Activated T-helper 17 cell treated with anti-CD3 and anti-CD28 coated beads, Interleukin-2, amount 50 U/mL, for 72 hours (primary cell): ENCODE measurements at regions not wholly inside any gene's neighbourhood (a gene's known extent, or its start where the extent isn't known, plus 50 kb on each side); places are given as distances from the start of the nearest gene placed in this dataset.

Experiments used
- ATAC-seq: fragments of 150-1000 bp; cut with Tn5 transposase; replicated peaks from 2 replicates; pipeline ENCODE4 v1.10.0; 2021; ENCODE audit warnings: mild to moderate bottlenecking, moderate library complexity
- H3K27ac Mint-ChIP-seq: one replicate; pipeline ENCODE4 v1.8.0; 2022; ENCODE audit warnings: mixed read lengths
- H3K27me3 Mint-ChIP-seq: one replicate; pipeline ENCODE4 v1.8.0; 2022; ENCODE audit warnings: mixed read lengths
- H3K36me3 Mint-ChIP-seq: one replicate; pipeline ENCODE4 v1.8.0; 2022; ENCODE audit warnings: low read depth, mild to moderate bottlenecking, mixed read lengths
- H3K4me1 Mint-ChIP-seq: one replicate; pipeline ENCODE4 v1.8.0; 2022; ENCODE audit warnings: mixed read lengths
- H3K4me3 Mint-ChIP-seq: one replicate; pipeline ENCODE4 v1.8.0; 2022; ENCODE audit warnings: mild to moderate bottlenecking, mixed read lengths
- H3K9me3 Mint-ChIP-seq: one replicate; pipeline ENCODE4 v1.8.0; 2022; ENCODE audit warnings: mixed read lengths

DNA sequence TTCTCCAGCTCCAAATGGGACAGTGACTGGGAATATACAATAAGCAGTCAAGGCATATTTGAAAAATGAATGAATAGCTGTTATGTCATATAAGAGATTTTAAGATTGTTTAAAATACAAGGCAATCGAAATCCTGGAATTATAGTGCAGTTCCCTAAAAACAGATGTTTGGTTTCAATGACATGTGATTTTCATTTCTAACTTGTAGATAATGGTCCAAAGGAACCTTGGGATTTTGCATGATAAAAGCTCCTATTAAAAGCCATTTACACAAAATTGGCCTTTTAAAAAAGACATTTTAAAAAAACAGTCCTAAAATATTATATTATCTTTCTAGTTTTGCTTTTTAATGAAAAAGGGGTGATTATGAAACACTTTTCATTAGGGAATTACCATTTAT, 905.1 kb downstream of the GALC start:
- no peaks in the 10 kb centered on the region for H3K36me3 Mint-ChIP-seq
- H3K9me3 Mint-ChIP-seq, result peaks cover 3% of the 10 kb centered on the region
- no peak for ATAC-seq
- H3K4me3 Mint-ChIP-seq, result no peak overlapping the region
- H3K27ac Mint-ChIP-seq, result no peak overlapping the region
- H3K4me1 Mint-ChIP-seq, result no peaks in the 10 kb centered on the region
- no peaks in the 10 kb centered on the region for H3K27me3 Mint-ChIP-seq

- Mint-ChIP-seq H3K27ac (no peak overlapping the region), H3K36me3 (no peaks in the 10 kb centered on the region), H3K4me1 (no peaks in the 10 kb centered on the region), H3K27me3 (no peaks in the 10 kb centered on the region), H3K4me3 (no peak overlapping the region), H3K9me3 (peaks cover 8% of the 10 kb centered on the region)
- no peak for ATAC-seq
These were observed 908.1 kb downstream of the GALC start for GRCh38 chr14:87084908-87085307.

- H3K4me1 Mint-ChIP-seq, result no peaks in the 10 kb centered on the region
- no peaks in the 10 kb centered on the region for H3K27me3 Mint-ChIP-seq
- H3K36me3 Mint-ChIP-seq, result no peaks in the 10 kb centered on the region
- no peak for ATAC-seq
- H3K4me3 Mint-ChIP-seq, result no peak overlapping the region
- H3K27ac Mint-ChIP-seq, result no peak overlapping the region
- H3K9me3 Mint-ChIP-seq, result peaks cover 8% of the 10 kb centered on the region
These were observed 910.1 kb downstream of the GALC start for GRCh38 chr14:87082917-87083316.

DNA sequence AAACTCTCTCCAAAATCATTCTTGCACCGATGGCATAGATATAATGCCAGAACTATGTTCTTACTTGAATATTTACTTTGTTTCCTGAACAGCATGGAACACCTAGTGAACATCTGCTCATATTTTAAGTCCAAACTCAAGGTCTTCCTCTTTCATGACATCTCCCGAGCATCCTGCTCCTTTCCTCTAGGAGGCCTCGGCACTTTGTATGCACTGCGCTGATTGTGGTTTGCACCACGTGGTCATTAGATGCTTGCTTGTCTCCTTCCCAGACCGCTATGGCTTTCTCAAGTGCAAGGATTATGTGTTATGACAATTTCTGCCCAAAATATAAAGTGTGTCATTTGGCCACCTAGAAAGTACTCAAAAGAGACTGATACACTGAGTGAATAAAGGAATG, 912.0 kb downstream of the GALC start:
- no peak for ATAC-seq
- Mint-ChIP-seq H3K36me3 (no peaks in the 10 kb centered on the region), H3K4me3 (no peak overlapping the region), H3K9me3 (peaks cover 11% of the 10 kb centered on the region), H3K27me3 (no peaks in the 10 kb centered on the region), H3K4me1 (no peaks in the 10 kb centered on the region), H3K27ac (no peak overlapping the region)

DNA sequence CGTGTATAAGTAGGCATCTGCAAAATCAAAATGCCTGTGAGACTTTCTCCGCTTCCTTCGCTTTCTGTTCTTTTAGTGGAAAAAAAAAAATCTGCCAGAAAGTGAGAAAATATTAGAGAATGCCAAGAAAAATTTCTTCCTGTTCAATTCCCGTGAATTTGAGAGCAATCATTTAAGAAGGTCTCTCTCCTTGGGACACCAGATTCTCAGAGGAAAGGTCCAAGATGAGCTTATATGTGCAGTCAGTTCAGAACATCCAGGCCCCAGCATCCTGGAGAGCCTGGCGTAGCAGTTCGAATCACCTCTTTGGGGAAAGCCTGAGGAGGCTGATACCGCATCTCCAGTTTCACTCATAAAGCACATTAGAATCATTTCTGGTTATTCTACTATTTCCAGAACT, 912.8 kb downstream of the GALC start:
- Mint-ChIP-seq H3K4me1 (no peaks in the 10 kb centered on the region), H3K27me3 (no peaks in the 10 kb centered on the region), H3K9me3 (peaks cover 11% of the 10 kb centered on the region), H3K27ac (no peak overlapping the region), H3K36me3 (no peaks in the 10 kb centered on the region), H3K4me3 (no peak overlapping the region)
- ATAC-seq, result no peak

DNA sequence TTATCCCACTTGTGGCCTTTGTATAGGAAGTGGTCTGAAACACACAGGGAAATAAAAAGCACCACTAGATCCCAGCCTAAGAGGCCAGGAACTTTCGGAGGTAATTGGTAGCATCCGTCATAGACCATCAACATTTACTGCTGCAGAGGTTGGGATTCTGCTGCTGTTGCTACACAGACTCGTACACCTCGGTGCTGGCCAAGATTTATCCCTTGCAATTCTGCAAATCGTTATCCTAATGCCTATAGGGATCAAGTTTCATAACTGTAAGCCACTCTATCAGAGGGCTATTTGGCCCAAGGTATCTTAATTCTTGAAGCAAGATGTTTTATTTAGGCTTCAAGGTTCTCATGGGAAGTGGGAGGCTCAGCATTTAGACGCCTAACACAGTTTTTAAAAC, 913.6 kb downstream of the GALC start:
- H3K27me3 Mint-ChIP-seq, result no peaks in the 10 kb centered on the region
- H3K4me1 Mint-ChIP-seq, result no peaks in the 10 kb centered on the region
- no peak overlapping the region for H3K4me3 Mint-ChIP-seq
- H3K9me3 Mint-ChIP-seq, result peaks cover 11% of the 10 kb centered on the region
- H3K27ac Mint-ChIP-seq, result no peak overlapping the region
- H3K36me3 Mint-ChIP-seq, result no peaks in the 10 kb centered on the region
- ATAC-seq, result no peak

DNA sequence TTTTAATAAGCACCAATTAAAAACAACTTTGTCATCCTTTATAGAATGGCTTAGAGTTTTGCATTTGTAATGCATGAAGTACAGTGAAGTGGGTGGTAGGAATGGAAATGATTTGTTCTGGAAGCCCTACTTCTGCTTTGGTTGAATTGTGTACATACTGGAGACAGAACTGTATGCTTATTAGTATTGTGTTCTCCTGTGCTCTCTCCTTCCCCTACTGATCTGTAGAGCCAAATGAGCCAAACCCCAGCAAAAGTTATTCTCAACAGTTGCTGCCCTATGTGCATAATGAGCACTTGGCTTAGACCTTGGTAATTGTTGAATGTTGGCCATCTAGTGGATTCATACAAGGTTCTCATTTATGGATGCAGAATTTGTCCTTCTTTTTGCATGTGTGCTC, 916.1 kb downstream of the GALC start:
- no peak overlapping the region for H3K4me3 Mint-ChIP-seq
- H3K27ac Mint-ChIP-seq, result no peak overlapping the region
- H3K4me1 Mint-ChIP-seq, result no peaks in the 10 kb centered on the region
- peaks cover 7% of the 10 kb centered on the region for H3K9me3 Mint-ChIP-seq
- H3K27me3 Mint-ChIP-seq, result no peaks in the 10 kb centered on the region
- ATAC-seq, result no peak
- no peaks in the 10 kb centered on the region for H3K36me3 Mint-ChIP-seq

GRCh38 chr14:87076146-87076545, 916.8 kb downstream of the GALC start:
- Mint-ChIP-seq H3K4me1 (no peaks in the 10 kb centered on the region), H3K4me3 (no peak overlapping the region), H3K27ac (no peak overlapping the region), H3K9me3 (peaks cover 12% of the 10 kb centered on the region), H3K36me3 (no peaks in the 10 kb centered on the region), H3K27me3 (no peaks in the 10 kb centered on the region)
- no peak for ATAC-seq

DNA sequence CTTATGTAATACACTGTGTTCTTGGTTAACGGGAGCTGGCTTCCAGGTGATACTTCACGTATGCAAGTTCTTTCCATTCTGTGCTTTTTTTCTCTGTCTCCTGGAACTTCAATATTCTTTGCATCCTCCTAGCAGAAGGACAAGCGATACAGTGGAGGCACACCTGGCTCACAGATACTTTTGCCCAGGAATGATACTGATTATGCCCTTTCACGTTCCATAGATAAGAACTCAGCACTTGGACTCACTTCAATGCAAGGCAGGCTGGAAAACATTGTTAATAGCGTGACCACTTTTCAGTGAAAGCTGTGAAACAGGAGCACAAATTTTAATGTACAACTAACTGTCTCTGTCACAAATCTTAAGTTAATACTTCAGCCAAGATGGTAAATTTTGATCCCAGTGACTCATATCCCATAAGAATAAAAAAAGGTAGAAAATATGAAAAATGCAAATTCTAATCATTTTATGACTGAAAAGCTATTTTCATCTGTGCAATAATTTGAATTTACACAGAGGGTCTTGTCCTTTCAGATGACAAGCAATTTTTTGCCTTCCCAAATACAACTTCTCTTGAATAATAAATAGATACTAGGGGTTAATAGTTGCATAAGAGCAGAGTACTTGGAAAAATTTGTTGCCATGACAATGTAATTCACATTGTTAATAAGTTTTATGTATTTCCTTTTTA, 919.0 kb downstream of the GALC start:
- no peak overlapping the region for H3K4me3 Mint-ChIP-seq
- no peaks in the 10 kb centered on the region for H3K4me1 Mint-ChIP-seq
- H3K36me3 Mint-ChIP-seq, result no peaks in the 10 kb centered on the region
- peaks cover 9% of the 10 kb centered on the region for H3K9me3 Mint-ChIP-seq
- ATAC-seq, result no peak
- no peak overlapping the region for H3K27ac Mint-ChIP-seq
- no peaks in the 10 kb centered on the region for H3K27me3 Mint-ChIP-seq

DNA sequence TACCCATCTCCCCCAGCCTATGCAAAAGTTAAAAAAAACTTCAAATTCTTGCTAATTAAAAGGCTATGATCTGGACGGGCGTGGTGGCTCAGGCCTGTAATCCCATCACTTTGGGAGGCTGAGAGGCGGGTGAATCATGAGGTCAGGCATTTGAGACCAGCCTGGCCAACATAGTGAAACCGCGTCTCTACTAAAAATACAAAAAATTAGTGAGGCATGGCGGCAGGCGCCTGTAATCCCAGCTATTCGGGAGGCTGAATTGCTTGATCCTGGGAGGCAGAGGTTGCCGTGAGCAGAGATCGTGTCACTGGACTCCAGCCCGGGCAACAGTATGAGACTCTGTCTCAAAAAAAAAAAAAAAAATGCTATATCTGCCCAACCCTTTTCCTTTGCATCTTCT, 925.4 kb downstream of the GALC start:
- ATAC-seq, result no peak
- Mint-ChIP-seq H3K36me3 (no peaks in the 10 kb centered on the region), H3K27me3 (no peaks in the 10 kb centered on the region), H3K4me1 (no peaks in the 10 kb centered on the region), H3K27ac (no peak overlapping the region), H3K9me3 (peaks cover 11% of the 10 kb centered on the region), H3K4me3 (no peak overlapping the region)

DNA sequence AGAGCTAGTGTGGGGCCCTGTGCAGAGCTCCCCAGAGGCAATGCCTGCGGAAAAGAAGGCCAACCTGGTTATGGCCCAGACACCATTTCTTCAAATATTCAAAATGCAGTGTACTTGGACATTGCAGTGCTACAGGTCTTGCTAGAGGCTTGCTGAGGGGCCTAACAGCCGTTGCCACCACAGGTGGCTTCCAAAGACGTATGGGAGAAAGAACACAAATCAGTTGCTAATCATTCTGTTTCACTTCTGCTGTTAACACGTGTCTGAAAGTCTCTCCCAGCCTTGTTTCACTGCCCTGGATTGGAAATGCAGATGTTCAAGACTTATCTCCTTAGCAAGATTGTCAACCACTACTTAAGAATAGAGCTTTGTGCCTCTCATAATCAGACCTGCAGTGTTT, 925.9 kb downstream of the GALC start:
- Mint-ChIP-seq H3K27ac (no peak overlapping the region), H3K27me3 (no peaks in the 10 kb centered on the region), H3K9me3 (peaks cover 11% of the 10 kb centered on the region), H3K4me3 (no peak overlapping the region), H3K36me3 (no peaks in the 10 kb centered on the region), H3K4me1 (no peaks in the 10 kb centered on the region)
- ATAC-seq, result no peak

DNA sequence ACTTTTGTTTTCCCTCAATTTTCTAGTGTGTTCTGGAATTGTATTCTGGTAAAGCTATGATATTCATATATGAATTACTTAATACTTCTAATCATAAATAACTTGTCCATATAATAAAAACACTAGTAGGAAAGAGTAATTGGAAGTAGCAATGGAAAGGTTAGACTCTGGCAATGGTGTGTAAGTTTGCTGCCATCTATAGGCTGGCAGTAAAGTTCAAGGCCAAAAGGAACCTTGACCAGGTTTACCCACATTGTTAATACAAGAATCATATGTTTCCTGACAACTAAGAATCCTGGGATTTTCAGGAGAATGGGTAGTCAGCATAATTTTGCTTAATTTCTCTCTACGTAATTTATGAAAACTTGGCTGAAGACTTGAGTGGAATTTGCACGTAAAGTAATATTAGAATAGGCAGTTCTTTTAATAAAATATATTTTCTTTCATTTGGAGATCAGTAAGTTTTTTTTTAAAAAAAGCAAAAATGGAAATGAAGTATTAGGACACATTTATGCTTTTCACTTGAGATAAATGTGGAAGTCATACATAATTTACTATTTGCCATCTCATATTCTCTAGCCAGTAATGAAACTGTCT, 926.7 kb downstream of the GALC start:
- Mint-ChIP-seq H3K27me3 (no peaks in the 10 kb centered on the region), H3K9me3 (peaks cover 7% of the 10 kb centered on the region), H3K4me1 (no peaks in the 10 kb centered on the region), H3K36me3 (no peaks in the 10 kb centered on the region), H3K4me3 (no peak overlapping the region), H3K27ac (no peak overlapping the region)
- no peak for ATAC-seq

DNA sequence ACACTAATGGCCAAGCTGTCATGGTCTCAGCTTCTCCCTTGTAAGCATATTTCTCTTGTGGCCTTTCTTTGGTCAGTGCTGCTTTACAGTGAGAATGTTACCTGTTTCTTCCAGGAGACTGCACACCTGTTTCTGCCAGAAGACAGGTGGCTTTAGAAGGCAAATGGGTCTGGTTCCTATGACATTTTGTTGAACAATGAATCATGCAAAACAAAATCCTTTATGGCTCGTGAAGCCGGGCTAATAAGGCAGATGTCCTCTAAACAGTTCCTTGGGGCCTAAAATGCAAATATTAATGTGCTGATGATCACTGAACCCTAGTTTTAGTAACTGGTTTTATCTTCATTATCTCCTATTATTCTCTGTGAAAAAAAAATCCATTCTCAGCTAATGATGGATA, 927.6 kb downstream of the GALC start:
- Mint-ChIP-seq H3K4me3 (no peak overlapping the region), H3K27me3 (no peaks in the 10 kb centered on the region), H3K27ac (no peak overlapping the region), H3K9me3 (peaks cover 5% of the 10 kb centered on the region), H3K36me3 (no peaks in the 10 kb centered on the region), H3K4me1 (no peaks in the 10 kb centered on the region)
- no peak for ATAC-seq

GRCh38 chr14:87063181-87063580, 929.8 kb downstream of the GALC start:
- H3K9me3 Mint-ChIP-seq, result peaks cover 5% of the 10 kb centered on the region
- no peaks in the 10 kb centered on the region for H3K4me1 Mint-ChIP-seq
- H3K27me3 Mint-ChIP-seq, result no peaks in the 10 kb centered on the region
- H3K27ac Mint-ChIP-seq, result no peak overlapping the region
- no peak for ATAC-seq
- H3K4me3 Mint-ChIP-seq, result no peak overlapping the region
- no peaks in the 10 kb centered on the region for H3K36me3 Mint-ChIP-seq

GRCh38 chr14:87060405-87060804, 932.6 kb downstream of the GALC start:
- H3K4me3 Mint-ChIP-seq, result no peak overlapping the region
- H3K27ac Mint-ChIP-seq, result no peak overlapping the region
- H3K36me3 Mint-ChIP-seq, result no peaks in the 10 kb centered on the region
- ATAC-seq, result no peak
- H3K27me3 Mint-ChIP-seq, result no peaks in the 10 kb centered on the region
- H3K9me3 Mint-ChIP-seq, result peaks cover 5% of the 10 kb centered on the region
- no peaks in the 10 kb centered on the region for H3K4me1 Mint-ChIP-seq
